Vagina (tissue), 2 donors: ENCODE measurements at regions not wholly inside any gene's neighbourhood (a gene's known extent, or its start where the extent isn't known, plus 50 kb on each side); places are given as distances from the start of the nearest gene placed in this dataset.

ENCODE experiments used
- DNase-seq, 2 donors: peaks; one replicate each; pipeline ENCODE4 v3.0.0-alpha.2; 2017; ENCODE audit errors: extremely low spot score in 2 of 2
- H3K27ac ChIP-seq: fragments of 200-600 bp; sonication (generic); one replicate; pipeline ENCODE4 v1.5.1; 2019
- H3K27me3 ChIP-seq: fragments of 200-600 bp; sonication (generic); one replicate; pipeline ENCODE4 v1.5.1; 2019
- H3K36me3 ChIP-seq, 2 donors: fragments of 200-600 bp; sonication (generic); one replicate each; pipeline ENCODE4 v1.5.1; 2017 to 2019
- H3K4me1 ChIP-seq: fragments of 200-600 bp; sonication (generic); one replicate; pipeline ENCODE4 v1.5.1; 2019
- H3K4me3 ChIP-seq, 2 donors: fragments of 200-600 bp; sonication (generic); 1 replicate in 1 of 2; 2 replicates in 1 of 2; pipeline ENCODE4 v1.5.1; 2016 to 2019
- H3K9me3 ChIP-seq: fragments of 200-600 bp; sonication (generic); one replicate; pipeline ENCODE4 v1.5.1; 2019
- POLR2A ChIP-seq, 2 donors: fragments of 450-650 bp; IDR thresholded peaks; one replicate each; pipeline ENCODE4 v1.6.1; 2017; ENCODE audit warnings: antibody characterized with exemption in 2 of 2, mild to moderate bottlenecking in 2 of 2, moderate library complexity in 2 of 2
- POLR2AphosphoS5 ChIP-seq, 2 donors: sonication (generic); formaldehyde crosslinking; IDR thresholded peaks; one replicate each; pipeline ENCODE4 v1.9.0; 2017; ENCODE audit warnings: antibody characterized with exemption in 2 of 2, mild to moderate bottlenecking in 2 of 2, low read depth in 1 of 2; ENCODE audit not compliant: insufficient read depth in 1 of 2
- intact Hi-C: fragments of 100-400 bp; cut with DNase I; formaldehyde crosslinking; loops from one replicate; pipeline ENCODE4 v1.15.1; 2023
- TF ChIP-seq, protein P1 (sequence below), 3 experiments: fragments of 450-650 bp in 2 of 3; fragments of 200-600 bp in 1 of 3; sonication (generic) in 1 of 3; IDR thresholded peaks; one replicate each; pipeline ENCODE4 v1.5.1; 2017 to 2019; ENCODE audit warnings: antibody characterized with exemption in 3 of 3, mild to moderate bottlenecking in 2 of 3, moderate library complexity in 2 of 3

DNA sequence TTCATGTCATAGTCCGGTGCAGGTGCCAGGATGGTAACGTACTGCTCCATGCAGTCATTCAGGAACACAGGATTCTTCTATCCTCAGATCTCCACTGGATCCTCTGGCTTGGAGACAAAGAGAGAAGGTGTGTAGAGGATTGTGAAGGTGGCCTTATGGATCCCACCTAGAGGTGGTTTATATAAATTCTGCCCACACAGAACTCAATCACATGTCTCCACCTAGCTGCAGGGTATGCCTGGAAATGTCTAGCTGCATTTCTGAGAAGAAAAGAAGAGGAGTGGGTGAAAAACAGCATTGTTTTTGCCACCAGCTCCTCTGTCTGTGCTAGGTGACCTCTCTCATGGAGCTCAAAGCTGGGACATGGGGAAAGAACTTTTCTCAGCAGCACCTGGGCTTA, 478.7 kb downstream of the PDCD6IP start:
- Histone ChIP-seq H3K27me3 (no peaks in the 10 kb centered on the region), H3K36me3 (no peaks in the 10 kb centered on the region), H3K4me1 (no peaks in the 10 kb centered on the region), H3K27ac (no peak overlapping the region), H3K9me3 (no peaks in the 10 kb centered on the region), H3K4me3 (no peak overlapping the region)
- DNase-seq, result no peak
- TF ChIP-seq, protein P1, sequence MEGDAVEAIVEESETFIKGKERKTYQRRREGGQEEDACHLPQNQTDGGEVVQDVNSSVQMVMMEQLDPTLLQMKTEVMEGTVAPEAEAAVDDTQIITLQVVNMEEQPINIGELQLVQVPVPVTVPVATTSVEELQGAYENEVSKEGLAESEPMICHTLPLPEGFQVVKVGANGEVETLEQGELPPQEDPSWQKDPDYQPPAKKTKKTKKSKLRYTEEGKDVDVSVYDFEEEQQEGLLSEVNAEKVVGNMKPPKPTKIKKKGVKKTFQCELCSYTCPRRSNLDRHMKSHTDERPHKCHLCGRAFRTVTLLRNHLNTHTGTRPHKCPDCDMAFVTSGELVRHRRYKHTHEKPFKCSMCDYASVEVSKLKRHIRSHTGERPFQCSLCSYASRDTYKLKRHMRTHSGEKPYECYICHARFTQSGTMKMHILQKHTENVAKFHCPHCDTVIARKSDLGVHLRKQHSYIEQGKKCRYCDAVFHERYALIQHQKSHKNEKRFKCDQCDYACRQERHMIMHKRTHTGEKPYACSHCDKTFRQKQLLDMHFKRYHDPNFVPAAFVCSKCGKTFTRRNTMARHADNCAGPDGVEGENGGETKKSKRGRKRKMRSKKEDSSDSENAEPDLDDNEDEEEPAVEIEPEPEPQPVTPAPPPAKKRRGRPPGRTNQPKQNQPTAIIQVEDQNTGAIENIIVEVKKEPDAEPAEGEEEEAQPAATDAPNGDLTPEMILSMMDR (IDR thresholded peaks at IDR 0.05), result no peak
- TF ChIP-seq POLR2AphosphoS5 (IDR thresholded peaks at IDR 0.05; ENCODE audit: insufficient read depth in 1 of 2, low read depth in 1 of 2) (no peak), POLR2A (IDR thresholded peaks at IDR 0.05) (no peak)
- intact Hi-C loops, result no loop called here

GRCh38 chr3:34279901-34280300, 481.5 kb downstream of the PDCD6IP start:
- H3K4me3 ChIP-seq, result no peak overlapping the region
- DNase-seq, result no peak

GRCh38 chr3:34283751-34284150, 485.3 kb downstream of the PDCD6IP start:
- Histone ChIP-seq H3K4me3 (no peak overlapping the region), H3K36me3 (no peaks in the 10 kb centered on the region), H3K27ac (no peak overlapping the region), H3K9me3 (no peaks in the 10 kb centered on the region), H3K4me1 (no peaks in the 10 kb centered on the region), H3K27me3 (no peaks in the 10 kb centered on the region)
- intact Hi-C loops, result no loop called here
- no peak for DNase-seq
- TF ChIP-seq, protein P1 (IDR thresholded peaks at IDR 0.05), result no peak
- TF ChIP-seq POLR2AphosphoS5 (IDR thresholded peaks at IDR 0.05; ENCODE audit: insufficient read depth in 1 of 2, low read depth in 1 of 2) (no peak), POLR2A (IDR thresholded peaks at IDR 0.05) (no peak)

More at GRCh38 chr3:34279901-34280300, 481.5 kb downstream of the PDCD6IP start:
- no peak for TF ChIP-seq POLR2AphosphoS5 (IDR thresholded peaks at IDR 0.05; ENCODE audit: insufficient read depth in 1 of 2, low read depth in 1 of 2)
- H3K4me1 ChIP-seq, result no peaks in the 10 kb centered on the region
- intact Hi-C loops, result no loop called here
- no peaks in the 10 kb centered on the region for H3K9me3 ChIP-seq
- no peaks in the 10 kb centered on the region for H3K36me3 ChIP-seq
- H3K27ac ChIP-seq, result no peak overlapping the region
- no peaks in the 10 kb centered on the region for H3K27me3 ChIP-seq

GRCh38 chr3:34284959-34285826, 486.8 kb downstream of the PDCD6IP start:
- no peaks in the 10 kb centered on the region for H3K27me3 ChIP-seq
- no peak for DNase-seq
- TF ChIP-seq POLR2AphosphoS5 (IDR thresholded peaks at IDR 0.05; ENCODE audit: insufficient read depth in 1 of 2, low read depth in 1 of 2) (no peak), POLR2A (IDR thresholded peaks at IDR 0.05) (no peak)
- TF ChIP-seq, protein P1 (IDR thresholded peaks at IDR 0.05), result no peak
- H3K4me3 ChIP-seq, result no peak overlapping the region
- no peaks in the 10 kb centered on the region for H3K4me1 ChIP-seq
- H3K27ac ChIP-seq, result no peak overlapping the region
- no peaks in the 10 kb centered on the region for H3K9me3 ChIP-seq
- no peaks in the 10 kb centered on the region for H3K36me3 ChIP-seq
- intact Hi-C loops, result no loop called here

DNA sequence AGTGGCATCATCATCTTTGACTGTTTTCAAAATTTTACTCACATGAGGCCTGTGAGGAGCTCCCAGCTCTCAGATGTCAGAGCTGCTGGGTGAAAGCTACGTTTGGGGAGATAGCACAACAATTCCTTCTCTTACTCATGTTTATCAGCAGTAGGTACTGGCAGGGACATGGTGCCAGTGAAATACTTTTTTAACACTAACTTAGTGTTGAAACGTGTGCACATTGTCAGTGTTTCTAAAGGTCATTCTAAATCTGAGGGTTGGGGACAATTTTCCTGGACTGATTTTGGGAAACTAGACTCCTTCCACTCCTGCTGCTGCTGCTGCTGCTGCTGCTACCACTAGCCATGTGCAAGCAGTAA, 487.4 kb downstream of the PDCD6IP start:
- H3K9me3 ChIP-seq, result no peaks in the 10 kb centered on the region
- no peak overlapping the region for H3K27ac ChIP-seq
- intact Hi-C loops, result no loop called here
- H3K27me3 ChIP-seq, result no peaks in the 10 kb centered on the region
- H3K4me3 ChIP-seq, result no peak overlapping the region
- no peak for DNase-seq
- no peak for TF ChIP-seq POLR2A (IDR thresholded peaks at IDR 0.05)
- TF ChIP-seq, protein P1 (IDR thresholded peaks at IDR 0.05), result no peak
- no peak for TF ChIP-seq POLR2AphosphoS5 (IDR thresholded peaks at IDR 0.05; ENCODE audit: insufficient read depth in 1 of 2, low read depth in 1 of 2)
- no peaks in the 10 kb centered on the region for H3K4me1 ChIP-seq
- no peaks in the 10 kb centered on the region for H3K36me3 ChIP-seq
